CD4-positive, alpha-beta T cell treated with Interleukin-4 for 4 hours (primary cell): ENCODE measurements at regions not wholly inside any gene's neighbourhood (a gene's known extent, or its start where the extent isn't known, plus 50 kb on each side); places are given as distances from the start of the nearest gene placed in this dataset.

Experiments used
- DNase-seq: peaks from one replicate; pipeline ENCODE4 v3.0.0-alpha.2; 2020

GRCh38 chr10:25661632-25662031 lies 272.4 kb upstream of the MYO3A start:
- no peak for DNase-seq

DNA sequence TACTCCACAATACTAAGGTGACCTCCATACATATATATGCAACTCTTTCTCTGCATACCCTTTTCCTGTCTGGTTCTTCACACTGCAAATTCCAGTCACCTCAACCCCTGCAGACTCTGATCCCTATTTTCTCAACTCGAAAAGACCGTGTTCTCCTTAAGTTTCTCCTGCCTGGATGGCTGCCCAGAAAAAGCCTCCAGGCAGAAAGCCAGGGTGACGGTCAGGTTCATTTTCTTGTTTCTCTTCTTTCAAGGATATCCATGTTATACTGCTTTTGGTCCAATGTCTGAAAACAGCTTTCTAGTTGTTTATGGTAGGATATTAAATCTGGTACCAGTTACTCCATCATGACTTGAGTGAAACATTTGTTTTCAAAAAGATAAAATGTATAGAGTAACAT lies 267.8 kb upstream of the MYO3A start:
- no peak for DNase-seq

- DNase-seq, result no peak
Measured at GRCh38 chr10:25675204-25675603, 258.8 kb upstream of the MYO3A start.

DNA sequence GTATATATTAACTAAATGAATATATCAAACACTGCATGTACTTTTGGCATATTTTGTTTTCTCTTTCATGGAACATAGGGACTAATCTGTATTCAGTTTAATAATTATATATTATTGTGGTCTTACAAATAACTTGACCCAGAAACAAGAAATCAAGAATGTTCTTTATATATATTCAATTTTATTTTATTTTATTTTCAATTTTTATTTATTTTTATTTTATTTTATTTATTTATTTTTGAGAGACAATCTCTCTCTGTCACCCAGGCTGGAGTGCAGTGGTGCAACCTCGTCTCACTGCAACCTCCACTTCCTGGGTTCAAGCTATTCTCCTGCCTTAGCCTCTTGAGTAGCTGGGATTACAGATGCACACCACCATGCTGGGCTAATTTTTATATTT lies 258.4 kb upstream of the MYO3A start:
- DNase-seq, result no peak

DNA sequence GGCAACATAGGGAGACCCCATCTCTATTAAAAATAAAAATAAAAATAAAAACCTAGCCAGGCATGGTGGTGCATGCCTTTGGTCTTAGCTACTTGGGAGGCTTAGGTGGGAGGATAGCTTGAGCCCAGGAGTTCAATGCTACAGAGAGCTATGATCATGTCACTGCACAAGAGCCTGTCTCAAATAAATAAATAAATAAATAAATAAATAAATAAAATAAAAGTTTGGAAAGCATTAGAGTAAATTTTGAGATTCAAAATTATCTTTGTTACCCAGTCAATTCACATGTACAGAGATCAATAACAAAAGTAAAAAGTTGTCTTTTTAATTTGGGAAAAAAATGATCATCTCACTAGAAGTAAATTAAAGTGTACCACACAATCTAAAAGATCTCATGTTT lies 255.8 kb upstream of the MYO3A start:
- DNase-seq, result no peak

- no peak for DNase-seq
Measured at GRCh38 chr10:25678666-25679065, 255.4 kb upstream of the MYO3A start.

GRCh38 chr10:25682203-25682851 lies 251.7 kb upstream of the MYO3A start:
- no peak for DNase-seq

GRCh38 chr10:25683344-25683743 lies 250.7 kb upstream of the MYO3A start:
- DNase-seq, result no peak

DNA sequence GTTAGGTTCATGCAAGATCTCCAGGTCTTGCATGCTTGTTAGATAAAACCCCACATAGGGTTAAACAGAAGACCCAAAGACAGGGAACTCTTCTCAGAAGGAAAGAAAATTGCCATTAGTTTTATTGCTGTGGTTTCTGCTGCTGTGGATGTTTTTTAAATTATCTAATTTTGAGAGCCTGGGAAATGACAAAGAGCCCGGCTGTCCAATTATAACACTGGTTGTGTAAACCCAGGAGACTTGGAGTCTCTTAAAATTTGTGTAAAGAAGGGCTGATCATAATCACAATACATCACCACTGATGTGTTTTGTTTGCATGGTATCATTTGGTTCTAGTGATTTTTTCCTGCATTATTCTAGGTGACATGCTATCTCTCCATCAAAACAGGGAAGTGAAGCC lies 246.5 kb upstream of the MYO3A start:
- no peak for DNase-seq

DNA sequence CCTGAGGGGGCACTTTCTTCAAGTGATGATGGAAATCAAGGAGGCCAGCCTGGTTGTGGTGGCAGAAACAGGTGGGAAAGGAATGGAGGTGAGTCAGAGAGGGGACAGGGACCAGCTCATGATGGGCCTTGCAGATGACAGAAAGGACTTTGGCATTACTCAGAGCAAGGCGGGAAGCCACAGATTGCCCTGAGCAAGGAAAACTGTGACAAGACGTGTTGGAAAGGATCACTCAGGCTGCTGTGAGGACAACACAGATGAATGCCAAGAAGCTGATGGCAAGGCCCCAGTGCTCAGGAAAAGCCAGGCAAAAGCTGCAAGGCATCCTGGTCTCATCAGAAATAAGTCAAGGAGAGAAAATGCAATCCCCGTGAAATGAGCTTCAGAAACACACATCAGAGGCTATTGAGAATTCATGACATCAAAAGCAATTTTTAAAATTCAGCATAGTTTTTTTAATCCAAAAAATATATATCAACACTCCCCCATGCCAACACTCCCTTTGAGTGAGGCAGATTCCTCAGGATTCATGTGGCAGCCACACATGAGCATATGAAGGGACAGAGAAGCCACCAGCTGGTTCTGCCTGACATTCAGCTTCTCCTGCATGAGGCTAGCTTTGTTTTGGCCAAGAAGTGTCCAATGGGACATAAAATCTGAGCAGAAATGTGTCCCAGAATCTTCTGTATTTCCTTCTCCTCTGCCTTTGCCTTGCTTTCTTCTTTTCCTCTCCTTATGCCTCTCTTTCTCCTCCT lies 244.5 kb upstream of the MYO3A start:
- no peak for DNase-seq

DNA sequence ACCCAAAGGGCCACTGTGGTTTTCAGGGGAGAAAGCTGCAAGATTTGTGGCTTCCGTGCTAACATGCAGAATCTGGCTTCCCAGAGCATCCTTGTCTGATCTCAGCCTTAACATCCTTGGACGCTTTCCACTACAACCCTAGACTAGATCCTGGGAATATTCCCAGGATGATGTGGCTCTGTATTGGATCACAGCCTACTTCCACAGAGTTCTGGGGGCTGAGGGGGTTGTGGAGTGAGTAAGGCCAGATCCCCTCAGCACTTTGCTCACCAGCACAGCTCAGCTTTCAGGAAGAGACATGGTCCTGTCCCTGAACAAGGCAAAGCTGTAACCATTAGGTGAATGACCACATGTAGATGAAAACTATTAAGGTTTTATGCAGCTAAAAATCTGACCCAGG lies 241.3 kb upstream of the MYO3A start:
- DNase-seq, result no peak

DNA sequence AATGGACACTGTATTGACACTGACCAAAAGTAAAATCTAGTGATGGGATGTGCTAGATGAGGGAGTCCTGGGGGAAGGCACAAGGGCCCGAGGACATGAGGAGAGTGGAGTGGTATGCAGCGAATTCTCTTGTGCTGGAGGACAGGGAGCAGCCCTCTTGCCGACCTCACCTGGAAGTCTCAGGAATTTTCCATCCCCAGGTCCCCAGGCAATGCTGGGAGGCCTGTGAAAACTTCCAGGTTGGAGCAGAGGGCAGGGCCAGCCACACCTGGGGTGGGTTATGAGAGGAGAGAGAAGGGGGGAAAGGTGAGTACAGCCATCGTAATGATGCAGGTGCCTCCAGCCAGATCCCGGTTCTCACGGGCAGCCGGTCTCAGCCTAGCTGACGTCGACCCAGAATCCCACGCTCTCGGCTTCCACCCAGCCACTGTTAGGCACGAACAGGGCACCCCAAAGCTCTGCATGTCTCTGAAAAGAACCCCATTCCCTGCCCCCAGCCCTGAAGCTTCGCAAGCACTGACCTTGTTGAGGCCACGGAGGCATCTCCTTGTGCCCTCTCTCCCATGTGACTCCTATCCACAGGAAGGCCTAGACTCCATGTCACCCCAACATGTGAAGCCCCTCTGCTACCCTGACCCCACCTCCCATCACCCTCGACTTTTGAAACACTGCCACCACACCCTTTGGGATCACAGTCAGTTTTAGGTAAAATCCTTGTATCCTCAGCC lies 239.7 kb upstream of the MYO3A start:
- no peak for DNase-seq

DNA sequence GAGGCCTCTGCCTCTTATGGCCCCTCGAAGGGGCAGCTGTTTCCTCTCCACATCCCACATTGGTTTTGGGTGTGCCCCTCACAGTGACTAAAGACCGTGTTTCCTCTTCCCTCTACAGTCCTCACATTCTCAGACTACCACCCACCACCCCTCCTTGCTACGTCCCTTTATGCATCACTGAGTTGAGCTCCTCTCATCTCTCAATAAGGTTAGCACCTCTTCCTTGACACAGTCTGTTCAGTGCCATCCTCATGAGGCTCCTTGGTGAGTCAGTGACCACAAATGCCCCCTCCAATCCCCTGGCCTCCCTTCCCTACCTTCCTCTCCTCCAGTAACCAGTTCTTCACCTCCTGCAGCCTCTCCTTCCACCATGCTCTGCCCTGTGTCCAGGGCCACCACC lies 239.1 kb upstream of the MYO3A start:
- DNase-seq, result no peak

DNA sequence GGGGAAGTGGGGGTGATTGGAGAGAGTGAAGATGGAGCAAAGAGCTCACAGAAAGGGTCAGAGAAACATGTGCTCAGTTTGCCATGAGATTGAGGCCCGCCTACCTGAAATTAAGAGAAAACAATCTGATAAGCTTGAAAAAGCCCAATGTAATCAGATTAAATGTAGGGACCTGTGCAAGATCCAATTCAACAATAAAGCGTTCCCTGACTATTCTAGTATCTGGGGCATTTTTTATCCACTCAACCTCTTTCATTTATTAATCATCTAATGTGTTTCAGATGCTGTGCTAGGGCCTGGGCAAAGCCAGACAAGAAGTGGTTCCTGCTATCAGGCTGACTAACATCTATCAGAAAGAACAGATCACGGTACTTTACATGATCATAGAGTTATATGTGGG lies 238.4 kb upstream of the MYO3A start:
- no peak for DNase-seq

DNA sequence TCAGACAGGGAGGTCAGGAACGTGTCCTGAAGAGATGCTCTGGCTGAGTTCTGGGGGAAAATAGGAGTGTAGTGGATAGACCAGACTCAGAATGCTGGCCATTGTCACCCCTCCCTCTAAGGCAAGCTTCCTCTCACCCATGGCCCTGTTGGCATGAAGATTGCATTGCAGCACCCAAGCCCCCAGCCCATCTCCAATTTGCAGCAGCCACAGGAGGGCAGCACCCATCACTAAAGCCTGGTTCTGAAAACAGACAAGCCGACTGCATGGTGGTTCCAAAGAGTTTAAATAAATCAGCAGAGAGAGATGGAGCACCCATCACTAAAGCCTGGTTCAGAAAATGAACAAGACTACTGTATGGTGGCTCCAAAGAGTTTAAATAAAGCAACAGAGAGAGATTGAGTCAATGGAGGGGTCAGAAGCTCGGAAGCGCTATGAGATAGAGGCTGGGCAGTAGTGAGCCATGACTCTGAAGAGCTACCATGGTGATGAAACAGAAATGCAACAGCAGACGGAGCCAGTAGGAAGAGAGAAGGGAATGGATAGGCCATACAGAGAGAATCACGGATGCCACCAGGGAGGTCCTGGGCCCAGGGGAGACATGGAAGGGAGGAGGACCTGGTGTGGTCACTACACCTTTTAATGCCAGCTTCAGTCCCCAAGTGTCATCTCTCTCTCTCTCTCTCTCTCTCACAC lies 237.9 kb upstream of the MYO3A start:
- no peak for DNase-seq

- no peak for DNase-seq
Measured at GRCh38 chr10:25697412-25697811, 236.6 kb upstream of the MYO3A start.

DNA sequence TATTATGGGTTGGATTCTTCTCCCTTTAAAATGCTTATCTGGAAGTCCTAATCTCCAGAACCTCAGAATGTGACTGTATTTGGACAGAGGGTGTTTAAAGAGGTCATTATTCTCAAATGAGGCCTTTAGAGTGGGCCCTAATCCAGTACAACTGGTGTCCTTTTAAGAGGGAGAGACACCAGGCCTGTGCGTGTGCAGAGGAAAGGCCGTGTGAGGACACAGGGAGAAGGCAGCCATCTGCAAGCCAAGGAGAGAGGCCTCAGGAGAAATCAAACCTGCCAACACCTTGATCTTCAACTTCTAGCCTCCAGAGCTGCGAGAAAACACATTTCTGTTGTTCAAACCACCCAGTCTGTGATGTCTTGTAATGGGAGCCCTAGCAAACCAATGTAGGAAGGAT lies 235.4 kb upstream of the MYO3A start:
- no peak for DNase-seq

GRCh38 chr10:25699631-25700030 lies 234.4 kb upstream of the MYO3A start:
- DNase-seq, result no peak

DNA sequence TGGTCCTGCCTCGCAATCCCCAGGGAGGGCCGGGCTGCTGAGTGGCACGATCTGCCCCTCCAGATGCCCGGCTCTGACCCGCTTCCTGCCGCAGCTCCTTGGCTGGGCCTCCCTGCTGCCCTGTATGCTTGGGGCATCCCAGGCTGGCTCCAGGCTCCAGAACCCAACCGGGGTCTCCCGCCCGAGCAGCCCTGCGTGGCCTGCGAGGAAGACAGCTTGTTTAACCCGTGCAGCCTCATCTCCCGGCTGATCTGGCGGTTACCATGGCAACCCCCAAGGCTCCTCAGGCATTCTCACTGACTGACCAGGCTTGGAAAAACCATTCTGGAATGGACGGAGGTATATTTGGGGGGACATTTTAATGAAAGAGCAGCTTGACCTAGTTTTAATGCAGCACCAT lies 232.4 kb upstream of the MYO3A start:
- no peak for DNase-seq

DNA sequence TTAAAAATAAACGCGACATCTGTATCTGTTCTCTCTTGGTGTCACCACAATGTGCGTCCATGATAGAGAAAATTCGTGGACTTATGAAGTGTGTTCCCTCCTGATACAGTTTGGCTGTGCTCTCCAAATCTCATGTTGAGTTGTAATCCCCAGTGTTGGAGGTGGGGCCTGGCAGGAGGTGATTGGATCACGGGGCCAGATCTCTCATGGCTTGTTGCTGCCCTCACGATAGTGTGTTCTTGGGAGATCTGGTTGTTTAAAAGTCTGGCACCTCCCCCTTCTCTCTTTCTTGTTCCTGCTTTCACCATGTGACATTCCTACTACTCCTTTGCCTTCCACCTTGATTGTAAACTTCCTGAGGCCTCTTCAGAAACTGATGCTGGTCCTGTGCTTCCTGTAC lies 229.4 kb upstream of the MYO3A start:
- no peak for DNase-seq

- no peak for DNase-seq
Measured at GRCh38 chr10:25707572-25707971, 226.5 kb upstream of the MYO3A start.

- DNase-seq, result no peak
Measured at GRCh38 chr10:25707976-25708671, 225.9 kb upstream of the MYO3A start.

DNA sequence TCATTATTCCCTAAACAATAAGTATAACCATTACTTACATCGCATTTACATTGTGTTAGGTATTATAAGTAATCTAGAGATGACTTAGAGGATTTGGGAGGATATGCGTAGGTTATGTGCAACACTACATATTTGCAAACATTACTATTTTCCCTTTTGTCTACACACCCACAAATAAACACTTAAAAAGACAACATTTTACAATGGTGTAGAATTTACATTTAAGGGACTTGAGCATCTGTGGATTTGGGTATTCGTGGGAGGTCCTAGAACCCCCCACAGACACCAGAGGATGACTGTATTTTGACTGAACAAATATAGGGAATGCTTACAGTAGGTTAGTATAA lies 220.2 kb upstream of the MYO3A start:
- no peak for DNase-seq
